Fibroblast of skin of scalp (primary cell): ENCODE measurements at regions not wholly inside any gene's neighbourhood (a gene's known extent, or its start where the extent isn't known, plus 50 kb on each side); places are given as distances from the start of the nearest gene placed in this dataset.
"Not testable (repeated sequence)": the region's sequence is repeated elsewhere in the genome, so short reads cannot be mapped to it uniquely, and the experiment has no call there.

Experiments
- DNase-seq: peaks from one replicate; pipeline ENCODE4 v3.0.0-alpha.2; 2013

DNA sequence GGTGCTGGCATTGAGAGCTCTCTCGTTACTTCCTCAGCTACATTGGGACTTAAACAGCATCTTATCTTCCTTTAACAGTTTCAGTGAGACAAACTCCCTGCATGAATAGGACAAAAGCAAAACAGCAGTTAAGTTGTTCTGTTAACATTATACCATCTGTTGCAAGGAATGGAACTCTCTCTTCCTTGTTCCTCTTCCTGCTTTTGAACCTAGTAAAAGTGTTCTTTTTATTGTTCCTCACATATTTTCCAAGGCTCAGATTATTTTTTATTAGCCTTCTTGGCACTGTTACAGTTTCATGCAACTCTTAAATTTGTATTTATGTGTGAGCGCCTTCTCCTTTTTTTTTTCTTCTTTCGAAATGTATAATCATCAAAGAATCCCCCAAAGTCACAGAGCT is 202.6 kb upstream of the UFM1 start:
- no peak for DNase-seq

DNA sequence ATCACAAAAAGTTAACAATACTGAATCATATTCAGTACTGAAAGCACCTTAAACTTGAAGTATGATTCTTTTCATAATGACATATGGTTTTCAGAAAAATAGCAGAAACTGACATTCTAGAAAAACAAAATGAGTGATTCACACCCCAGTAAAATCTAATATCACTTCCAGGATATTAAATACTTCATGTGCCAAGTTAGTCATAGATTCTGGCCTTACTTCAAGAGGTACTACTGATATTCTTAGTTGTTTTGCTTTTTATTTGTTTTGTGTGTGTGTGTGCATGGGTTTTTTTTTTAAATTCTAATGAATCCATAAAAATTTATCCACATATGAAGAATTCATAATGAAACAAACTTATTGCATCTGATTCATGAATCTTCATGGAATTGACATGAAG is 207.9 kb upstream of the UFM1 start:
- DNase-seq, result no peak

DNA sequence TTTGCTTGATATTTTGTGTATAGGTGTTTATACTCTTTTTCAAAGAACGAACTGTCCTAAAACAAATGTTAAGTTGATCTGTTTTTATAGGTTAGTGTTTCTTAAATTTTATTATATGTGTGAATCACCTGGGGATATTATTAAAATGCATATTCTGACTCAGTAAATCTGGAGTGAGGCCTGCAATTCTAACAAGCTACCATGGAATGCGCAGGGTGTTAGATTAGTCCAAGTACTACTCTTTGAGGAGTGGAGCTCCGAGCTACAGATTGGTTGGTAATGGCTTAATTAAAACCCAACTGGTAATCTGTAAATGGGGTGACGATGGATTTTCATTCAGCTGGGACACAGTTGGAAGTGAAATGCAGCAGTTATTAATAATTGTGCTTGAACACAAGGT is 214.1 kb upstream of the UFM1 start:
- no peak for DNase-seq

DNA sequence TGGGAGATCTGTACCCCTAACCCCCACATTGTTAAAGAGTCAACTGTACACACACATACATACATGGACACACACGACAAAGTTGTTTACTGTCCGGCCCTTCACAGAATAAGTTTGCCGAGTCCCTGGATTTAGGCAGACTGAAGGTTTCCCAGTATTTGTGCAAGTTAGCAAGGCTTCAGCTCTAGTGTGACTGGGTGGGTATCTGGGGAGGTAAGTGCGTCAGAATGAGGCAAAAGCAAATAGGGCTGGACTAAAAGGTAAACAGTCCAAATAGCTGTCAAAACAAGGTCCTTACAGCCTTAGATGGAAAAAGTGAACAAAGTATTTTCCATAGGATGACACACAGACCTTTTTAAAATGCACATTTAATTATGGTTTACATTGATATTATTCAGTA is 228.4 kb upstream of the UFM1 start:
- no peak for DNase-seq

DNA sequence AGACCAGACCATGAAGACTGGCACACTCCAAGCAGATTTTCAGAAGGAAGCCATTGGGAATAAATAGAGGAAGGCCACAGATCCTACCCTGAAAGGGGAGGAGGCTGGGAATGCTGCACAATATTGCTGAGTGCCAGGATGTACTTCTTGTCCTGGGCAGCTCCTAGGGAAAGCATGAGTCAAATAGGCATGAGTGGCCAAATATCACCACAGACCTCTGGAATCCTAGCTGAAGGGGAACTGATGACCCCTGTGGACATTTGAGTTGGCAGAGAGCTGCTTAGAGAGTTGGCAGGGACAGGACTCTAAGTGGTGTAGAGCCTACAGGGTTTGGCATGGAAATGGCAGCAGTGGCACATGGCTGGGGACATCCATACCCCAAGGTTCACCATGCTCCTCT is 234.3 kb upstream of the TRPC4 start:
- DNase-seq, result no peak

DNA sequence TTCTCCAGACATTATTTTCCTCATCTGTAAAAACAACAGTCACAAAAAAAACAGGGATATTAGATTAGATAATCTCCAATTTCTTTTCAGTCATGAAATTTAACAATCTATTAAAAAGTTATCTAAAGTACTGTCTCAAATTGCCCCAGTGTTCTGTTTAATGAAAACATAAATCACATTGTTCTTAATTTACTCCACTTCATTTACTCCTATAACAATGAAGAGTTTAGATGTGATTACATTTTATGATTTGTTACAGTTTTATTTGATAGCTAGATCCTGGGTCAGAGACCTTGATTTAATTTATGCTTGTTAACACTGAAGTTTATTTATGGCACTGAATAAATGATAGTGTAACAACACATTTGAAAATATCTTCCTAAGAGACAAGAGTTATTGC is 230.2 kb upstream of the TRPC4 start:
- no peak for DNase-seq

DNA sequence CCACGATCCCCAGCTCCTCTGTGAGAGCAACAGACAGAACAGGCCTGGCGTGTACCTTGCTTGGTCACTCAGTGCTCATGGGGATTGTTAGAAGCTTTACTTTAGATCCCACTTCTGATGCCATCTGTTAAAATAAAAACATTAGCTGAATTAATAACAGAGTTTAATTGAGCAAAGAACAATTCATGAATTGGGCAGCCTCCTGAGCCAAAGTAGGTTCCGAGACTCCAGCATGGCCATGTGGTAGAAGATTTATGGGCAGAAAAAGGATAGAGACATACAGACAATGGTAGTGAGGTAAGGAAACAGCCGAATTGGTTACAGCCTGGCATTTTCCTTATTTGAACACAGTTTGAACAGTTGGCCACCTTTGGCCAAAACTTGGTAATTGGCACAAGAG is 223.9 kb upstream of the TRPC4 start:
- no peak for DNase-seq

DNA sequence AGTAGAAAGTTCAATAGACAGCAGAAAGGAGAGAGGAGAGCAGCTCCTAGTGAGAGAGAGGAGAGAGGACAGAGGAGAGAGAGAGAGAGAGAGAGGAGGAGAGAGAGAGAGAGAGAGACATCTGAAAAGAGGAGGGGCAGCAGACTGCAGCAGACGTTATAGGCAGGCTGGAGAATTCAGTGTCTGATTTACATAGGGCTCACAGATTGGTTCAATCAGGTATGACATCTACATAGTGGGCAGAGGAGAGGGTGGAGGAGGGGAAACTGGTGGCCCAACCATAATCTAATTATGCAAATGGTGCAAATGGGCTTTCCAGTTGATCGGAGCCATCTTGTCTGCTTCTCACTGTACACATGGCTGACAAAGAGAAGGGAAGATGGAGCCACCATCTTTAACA is 221.3 kb upstream of the TRPC4 start:
- DNase-seq, result no peak

DNA sequence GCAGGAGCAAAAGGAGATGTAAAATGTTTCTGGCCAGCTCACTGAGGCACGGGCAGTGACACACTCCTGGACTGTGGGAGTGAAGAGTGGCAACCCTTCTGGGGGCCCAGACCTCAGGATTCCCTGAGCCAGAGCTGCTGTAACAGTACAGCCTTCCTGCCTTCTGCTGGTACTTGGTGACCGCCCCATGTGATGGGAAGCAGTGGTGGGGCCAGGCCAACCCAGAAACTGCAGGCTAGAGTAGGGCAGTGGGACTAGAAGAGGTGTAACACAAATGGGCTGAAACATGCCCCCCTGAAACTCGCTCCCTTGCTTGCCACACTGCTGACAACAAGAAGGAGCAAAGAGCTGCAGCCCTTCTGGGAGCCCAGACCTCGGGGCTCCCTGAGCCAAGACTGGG is 217.1 kb upstream of the TRPC4 start:
- no peak for DNase-seq

DNA sequence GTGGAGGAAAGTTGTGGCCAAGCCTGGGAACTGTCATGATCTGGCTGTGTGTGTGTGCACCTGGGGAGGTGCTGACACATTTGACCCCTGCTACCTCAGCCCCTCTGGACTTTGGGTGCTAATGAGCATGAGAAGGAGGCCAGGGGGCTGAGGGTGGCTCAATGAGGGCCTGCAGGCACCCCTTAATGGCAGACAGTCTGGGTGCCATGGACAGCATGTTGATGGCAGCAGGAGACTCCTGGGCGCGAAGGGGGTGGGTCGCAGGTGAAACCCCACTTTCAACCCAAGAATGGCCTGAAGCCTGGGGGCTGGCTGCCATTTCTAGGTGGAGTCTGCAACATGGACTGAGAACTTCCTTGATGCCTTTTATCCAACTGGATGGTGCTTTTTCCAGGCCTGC is 216.4 kb upstream of the TRPC4 start:
- DNase-seq, result no peak

DNA sequence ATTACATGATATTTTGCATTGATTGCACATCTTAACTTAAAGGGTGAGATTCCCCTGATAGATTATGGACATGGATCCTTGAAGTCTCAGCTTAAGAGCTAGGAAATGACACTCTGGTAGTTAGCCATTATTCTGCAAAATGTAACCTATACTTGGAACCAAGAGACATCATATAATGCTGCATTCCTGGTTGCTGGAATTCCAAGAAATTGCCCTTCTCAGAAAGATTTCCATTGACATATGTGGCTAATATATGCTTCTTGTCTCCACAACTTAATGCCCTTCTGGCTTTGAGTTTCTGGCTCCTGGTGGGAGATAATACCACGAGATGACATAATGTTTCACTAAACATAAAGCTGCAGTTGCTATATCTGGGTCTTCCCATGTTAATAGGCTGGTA is 204.4 kb upstream of the TRPC4 start:
- DNase-seq, result peak; percentile 0

DNA sequence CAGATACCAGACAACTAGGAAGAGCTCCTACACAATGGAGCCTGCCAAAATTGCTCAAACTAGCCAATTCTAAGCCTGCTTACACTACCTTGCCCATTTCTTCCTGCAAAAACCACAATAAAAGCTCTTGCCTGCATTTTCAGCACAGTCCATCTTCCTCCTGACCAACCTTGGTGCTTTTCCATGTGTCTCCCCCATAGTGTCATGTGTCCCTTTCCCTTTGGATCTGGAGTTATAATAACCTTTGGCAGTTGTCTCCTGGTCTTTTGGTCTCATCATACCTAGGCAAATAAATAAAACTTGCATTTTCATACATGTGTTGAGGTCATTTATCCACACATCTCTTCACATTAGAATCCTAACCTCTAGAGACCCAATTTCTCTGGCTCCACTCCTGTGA is 203.1 kb upstream of the TRPC4 start:
- no peak for DNase-seq

DNA sequence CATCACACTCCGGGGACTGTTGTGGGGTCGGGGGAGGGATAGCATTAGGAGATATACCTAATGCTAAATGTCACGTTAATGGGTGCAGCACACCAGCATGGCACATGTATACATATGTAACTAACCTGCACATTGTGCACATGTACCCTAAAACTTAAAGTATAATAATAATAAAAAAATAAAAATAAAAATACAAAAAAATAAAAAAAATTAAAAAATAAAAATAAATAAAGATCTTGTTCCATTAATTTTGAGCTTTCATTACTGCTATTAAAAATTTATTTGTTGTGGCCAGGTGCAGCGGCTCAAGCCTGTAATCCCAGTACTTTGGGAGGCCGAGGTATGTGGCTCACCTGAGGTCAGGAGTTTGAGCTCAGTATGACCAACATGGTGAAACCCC is 201.8 kb upstream of the TRPC4 start:
- DNase-seq, result not testable (repeated sequence)

DNA sequence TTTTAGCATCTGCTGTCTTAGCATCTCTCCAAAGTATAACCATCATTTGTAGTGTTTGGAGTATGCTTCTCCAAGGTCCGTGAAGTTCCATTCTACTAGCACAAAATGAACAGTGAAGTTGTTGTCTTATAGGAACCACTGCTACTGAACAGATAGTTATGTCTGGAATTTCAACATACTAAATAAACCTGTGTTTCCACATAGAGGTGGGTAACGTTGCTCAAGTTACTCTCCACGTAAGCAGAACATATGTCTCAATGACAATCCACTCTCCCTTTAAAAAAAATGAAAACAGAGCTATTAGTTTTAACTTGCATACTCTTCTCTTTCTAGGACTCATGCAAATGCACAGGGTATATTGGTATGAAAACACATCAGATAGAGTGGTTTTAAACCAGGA is 184.3 kb upstream of the TRPC4 start:
- DNase-seq, result no peak

DNA sequence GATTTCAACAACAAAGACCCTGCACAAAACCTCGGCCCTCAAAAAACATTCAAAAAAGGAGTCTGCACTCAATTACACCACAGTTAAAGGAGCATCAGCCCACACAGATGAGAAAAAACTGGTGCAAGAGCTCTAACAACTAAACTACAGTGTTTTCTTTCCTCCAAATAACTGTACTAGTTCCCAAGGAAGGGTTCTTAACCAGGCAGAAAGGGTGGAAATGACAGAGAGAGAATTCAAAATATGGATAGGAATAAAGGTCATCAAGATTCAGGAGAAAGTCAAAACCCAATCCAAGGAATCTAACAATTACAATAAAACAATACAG is 176.4 kb upstream of the TRPC4 start:
- DNase-seq, result no peak

DNA sequence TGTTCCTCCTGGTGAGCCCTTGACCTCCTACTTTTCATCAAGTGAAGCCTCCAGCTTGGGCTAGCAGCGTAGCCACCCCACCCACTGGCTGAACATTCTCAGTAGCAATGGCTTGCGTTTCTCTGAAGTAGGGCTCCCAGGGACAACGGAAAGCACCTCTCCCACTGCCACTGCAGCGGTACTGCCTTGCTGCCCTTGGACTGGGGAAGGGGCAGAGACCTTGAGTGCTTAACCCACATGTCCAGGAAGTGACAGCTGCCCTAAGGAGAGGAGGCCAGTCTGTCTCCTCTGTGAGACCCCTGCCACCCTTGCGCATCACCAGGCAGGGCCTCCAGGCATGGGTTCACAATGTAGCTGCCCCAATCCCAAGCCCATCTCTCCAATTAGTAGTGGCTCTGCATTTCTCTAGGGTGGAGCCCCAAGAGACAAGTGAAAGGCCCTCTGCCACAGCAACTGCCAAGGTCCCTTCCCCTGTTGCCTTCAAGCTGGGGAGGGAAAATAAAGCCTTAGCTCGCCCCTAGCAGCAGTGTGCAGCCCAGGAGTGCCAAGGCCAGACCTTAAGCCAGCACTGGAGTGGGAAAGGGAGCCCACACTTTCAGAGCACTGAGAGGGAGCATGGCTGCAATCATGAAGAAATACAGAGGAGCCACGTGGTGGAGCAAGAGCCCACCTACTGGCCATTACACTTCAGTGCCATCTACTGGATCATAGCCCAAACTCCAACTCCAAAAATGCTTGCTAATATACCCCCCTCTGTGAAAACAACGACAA is 175.9 kb upstream of the TRPC4 start:
- DNase-seq, result peak; percentile 58

DNA sequence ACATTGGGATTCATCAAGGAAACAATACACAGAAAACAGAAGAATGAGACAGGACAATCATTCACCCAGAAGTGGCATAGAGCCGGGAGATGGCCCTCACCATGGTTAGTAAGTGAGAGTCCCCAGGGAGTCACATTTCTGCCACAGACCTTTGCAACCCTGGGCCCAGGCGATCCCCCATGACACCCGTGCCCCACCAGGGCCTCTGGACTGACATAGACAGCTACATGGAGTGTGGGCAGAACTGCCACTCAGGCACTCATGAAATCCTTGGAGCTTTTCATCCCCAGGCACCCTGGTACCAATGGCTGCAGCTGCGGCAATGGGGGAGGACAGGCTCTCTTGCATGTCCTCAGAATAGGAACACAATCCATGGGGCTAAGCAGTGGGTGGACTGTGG is 174.5 kb upstream of the TRPC4 start:
- DNase-seq, result no peak

DNA sequence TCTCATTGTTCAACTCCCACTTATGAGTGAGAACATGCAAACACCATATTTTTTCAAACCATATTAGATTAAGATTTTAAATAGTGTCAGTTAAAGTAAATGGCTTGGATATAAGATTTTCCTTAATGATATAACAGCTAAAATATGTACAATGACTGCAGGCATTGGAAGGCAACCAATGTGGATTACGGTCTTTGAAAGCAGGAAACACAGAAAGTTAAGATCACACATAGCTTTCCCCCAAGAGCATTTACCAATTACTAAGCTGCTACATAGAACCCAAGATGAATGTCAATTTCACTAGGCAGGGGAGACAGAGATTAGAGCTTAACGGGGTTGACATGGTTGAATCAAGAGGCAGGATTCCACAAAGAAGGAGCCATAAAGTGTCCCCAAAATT is 173.2 kb upstream of the TRPC4 start:
- DNase-seq, result peak; percentile 58

DNA sequence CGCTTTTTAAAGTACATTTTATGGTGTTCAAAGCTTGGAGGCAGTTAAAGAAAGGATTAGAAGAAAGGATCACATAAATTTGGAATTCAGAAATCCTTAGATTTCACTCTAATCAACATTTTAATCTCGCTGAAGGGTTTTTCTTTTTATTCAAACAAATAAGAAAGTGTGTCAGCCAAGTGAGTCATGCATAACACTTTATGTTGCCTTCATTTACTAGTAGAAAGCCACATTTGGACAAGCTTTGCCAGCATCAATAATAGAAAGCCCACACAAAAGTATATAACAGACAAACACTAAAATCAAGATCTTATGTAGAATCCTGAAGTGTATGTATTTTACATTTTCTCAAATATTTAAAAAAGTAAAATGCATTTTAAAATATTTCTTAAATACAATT is 154.9 kb upstream of the TRPC4 start:
- DNase-seq, result no peak

DNA sequence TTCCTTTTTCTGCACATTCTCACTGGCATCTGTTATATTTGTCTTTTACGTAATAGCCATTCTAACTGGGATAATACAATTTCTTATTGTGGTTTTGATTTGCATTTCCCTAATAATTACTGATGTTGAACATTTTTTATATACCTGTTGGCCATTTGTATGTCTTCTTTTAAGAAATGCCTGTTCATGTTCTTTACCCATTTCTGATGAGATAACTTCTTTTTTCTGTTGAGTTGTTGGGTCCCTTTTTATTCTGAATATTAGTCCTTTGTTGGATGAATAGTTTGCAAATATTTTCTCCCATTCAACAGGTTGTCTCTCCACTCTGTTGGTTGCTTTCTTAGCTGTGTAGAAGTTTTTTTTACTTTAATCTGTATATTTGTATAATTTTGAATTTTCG is 147.7 kb upstream of the TRPC4 start:
- no peak for DNase-seq

DNA sequence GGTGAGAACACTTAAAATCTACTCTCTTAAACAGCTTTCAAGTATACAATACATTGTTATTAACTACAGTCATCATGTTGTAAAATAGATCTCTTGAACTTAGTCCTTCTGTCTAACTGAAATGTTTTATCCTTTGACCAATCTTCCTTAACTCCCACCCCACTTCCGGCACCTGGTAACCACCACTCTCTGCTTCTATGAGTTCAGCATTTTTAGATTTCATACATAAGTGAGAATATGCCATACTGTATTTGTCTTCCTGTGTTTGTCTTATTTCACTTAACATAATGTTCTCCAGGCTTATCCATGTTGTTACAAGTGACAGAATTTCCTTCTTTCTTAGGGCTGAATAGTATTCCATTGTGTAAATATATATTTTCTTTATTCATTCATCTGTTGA is 144.1 kb upstream of the TRPC4 start:
- DNase-seq, result no peak

DNA sequence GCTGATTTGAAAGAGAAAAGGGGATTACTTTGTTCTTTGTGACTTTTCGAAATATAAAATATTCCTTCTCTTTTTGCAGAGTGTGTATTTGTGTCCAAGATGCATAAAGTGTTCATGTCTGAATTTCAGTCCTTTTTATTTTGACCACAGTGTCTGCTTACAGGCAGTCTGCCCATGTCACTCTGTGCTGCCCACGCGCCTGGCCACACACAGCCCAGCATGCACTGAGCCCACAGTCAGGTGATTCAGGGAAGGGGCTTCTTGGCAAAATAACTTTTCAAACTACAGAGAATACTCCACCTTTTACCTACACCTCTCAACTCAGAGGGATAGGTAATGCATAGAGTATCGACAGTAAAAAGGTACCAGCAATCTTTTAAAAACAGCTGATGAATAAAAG is 142.5 kb upstream of the TRPC4 start:
- no peak for DNase-seq

DNA sequence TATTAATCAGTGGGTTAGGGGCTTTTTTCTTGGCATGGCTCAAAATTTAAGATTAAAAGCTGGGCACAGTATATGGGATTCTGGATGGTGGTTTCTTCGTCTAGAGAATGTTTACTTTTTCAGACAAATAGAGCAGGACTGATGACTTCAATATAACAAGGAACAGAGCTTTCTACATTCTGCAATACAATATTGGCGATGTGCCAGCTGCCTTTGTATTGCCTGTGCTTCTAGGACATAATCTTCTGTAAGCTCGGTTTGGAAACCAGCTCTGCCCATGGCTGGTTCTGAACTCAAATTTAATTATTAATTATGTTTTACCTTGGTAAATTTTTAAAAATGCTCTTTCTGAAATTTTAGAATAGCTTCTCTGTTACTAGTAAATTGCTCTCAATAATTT is 139.1 kb upstream of the TRPC4 start:
- peak; percentile 2 for DNase-seq

DNA sequence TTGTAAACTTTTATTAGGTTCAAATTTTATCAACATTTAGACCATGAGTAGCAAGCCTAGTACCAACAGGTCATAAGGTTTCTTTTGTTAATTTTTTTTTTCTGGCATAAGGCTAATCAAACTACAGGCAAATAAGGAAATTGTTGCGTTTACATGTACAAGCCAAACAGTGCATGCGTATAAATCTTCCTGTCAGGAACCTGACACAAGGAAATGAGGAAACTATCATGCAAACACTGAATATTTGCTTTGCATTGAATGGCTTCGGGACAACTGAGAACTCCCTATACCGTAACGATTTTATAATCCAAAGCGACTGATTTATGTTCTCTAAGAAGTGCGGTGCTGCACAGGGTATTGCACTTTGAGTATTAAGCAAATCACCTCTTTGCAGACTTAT is 133.0 kb upstream of the TRPC4 start:
- no peak for DNase-seq

DNA sequence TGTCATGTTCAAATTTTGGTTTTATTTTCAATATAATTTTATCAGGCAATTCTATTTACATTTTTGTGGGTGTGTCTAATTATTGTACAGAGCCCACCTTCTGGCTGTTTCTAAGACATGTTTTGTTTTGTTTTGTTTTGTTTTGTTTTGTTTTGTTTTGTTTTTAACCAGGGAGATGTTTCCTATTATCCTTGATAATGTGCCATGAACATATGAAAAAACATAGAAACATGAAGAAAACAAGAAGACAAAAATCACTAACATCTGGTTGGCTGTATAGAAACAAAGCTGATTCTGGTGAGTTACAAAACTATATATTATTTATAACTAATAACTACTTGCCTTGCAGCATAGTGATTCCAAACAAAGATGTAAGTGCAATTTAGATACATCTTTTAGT is 128.1 kb upstream of the TRPC4 start:
- no peak for DNase-seq

DNA sequence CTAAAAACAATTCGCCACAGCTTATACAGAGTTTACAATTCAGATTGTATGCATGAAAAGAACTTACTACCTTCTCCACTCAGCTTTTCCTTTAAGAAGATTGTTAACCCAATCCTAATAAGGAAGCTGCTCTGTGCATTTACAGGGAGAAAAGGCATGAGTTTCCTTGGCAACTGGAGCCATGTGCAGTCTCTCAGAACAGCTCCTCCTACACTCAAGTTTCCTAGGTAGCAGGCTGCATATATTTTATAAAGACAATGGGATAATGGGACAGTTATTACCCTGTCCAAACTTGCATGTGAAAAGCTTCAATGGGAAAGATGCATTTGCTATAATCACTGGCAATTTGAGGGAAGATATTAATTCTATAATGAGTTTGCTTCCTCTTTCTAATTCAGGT is 125.5 kb upstream of the TRPC4 start:
- peak; percentile 2 for DNase-seq
